HG02884 (cell line): ENCODE measurements at regions not wholly inside any gene's neighbourhood (a gene's known extent, or its start where the extent isn't known, plus 50 kb on each side); places are given as distances from the start of the nearest gene placed in this dataset.

Experiments used
- ATAC-seq: cut with Tn5 transposase; IDR thresholded peaks from one replicate; pipeline ENCODE4 v1.9.1; 2021; ENCODE audit warnings: mild to moderate bottlenecking, moderate library complexity; ENCODE audit not compliant: unreplicated experiment

- no peak for ATAC-seq
Measured at GRCh38 chr5:96049398-96050272, 88.0 kb upstream of the ELL2 start.

GRCh38 chr5:96048763-96049162 is 87.1 kb upstream of the ELL2 start:
- ATAC-seq: no peak

- no peak for ATAC-seq
Measured at GRCh38 chr5:96045888-96046287, 84.2 kb upstream of the ELL2 start.

DNA sequence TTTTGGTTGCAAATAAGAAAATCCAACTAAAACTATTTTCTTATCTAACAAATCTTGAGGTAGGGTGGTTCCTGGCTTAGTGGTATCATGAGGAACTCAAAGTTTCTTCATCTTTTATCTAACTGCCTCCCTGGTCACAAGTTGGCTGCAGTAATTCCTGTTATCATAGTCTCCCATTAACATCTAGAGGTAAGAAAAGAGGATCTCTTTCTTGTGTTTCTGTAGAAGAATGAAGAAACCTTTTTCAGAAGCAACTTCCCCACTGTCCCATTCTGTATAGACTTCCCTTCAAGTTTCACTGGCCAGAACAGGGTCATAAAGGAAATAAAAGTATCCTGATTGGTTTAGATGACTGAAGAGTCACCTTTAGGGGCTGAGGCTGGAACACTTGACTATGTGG is 81.8 kb upstream of the ELL2 start:
- no peak for ATAC-seq

DNA sequence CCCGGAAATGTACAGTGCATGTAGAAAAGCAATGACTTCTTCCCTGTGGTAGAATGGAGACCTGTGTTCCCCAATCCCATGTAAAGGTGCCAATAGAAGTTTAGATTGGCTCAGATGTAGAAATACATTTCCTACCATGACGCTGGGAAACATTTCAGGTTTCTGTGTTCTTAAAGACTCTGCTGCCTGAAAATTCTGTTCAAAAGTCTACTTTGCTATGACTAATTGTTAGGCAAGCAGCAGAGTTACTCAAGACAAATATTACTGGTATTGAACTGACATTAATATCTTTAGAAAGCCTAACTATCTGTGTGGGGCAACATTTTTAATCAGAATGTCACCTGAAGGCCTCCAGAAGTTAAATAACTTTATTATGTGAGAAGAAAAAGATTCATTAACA is 75.5 kb upstream of the ELL2 start:
- no peak for ATAC-seq

DNA sequence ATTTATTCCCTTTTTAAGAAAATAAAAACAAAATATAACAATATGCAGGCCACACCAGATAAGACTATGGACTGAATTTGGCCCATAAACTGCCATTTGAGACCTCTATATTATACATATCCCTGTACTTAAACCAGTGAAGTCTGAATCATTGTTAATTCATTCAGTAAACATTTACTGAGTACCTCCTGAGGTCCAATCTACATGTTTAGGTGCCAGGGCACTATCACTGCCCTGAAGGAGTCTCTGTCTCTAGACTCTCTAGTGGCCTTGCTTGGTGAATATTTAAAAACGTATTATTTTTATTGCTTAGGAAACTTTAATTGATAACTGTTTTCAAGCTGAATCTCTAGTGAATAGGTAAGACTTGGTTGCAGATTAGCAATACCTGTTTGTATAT is 74.7 kb upstream of the ELL2 start:
- ATAC-seq: no peak

DNA sequence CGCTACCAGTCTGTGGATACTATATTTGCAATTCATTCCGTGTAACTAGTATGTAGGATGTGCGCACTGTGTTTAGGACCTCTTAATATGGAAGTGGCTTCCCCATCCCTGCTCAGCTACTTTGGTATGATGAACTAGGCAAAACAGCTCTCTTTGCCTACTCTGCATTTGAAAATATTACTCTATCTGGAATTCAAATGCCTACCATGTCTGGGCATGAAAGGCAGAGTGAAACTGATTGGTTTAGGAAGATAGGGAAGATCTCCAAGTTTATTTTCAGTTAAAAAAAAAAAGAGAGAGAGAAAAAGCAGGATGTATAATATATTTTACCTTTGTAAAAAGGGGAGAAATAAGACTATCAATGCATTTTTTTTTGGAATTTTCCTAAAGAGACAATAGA is 74.1 kb upstream of the ELL2 start:
- ATAC-seq: no peak

GRCh38 chr5:96033116-96033515 is 71.5 kb upstream of the ELL2 start:
- no peak for ATAC-seq

- no peak for ATAC-seq
Measured at GRCh38 chr5:96031811-96032261, 70.2 kb upstream of the ELL2 start.

- no peak for ATAC-seq
Measured at GRCh38 chr5:96031180-96031579, 69.5 kb upstream of the ELL2 start.

DNA sequence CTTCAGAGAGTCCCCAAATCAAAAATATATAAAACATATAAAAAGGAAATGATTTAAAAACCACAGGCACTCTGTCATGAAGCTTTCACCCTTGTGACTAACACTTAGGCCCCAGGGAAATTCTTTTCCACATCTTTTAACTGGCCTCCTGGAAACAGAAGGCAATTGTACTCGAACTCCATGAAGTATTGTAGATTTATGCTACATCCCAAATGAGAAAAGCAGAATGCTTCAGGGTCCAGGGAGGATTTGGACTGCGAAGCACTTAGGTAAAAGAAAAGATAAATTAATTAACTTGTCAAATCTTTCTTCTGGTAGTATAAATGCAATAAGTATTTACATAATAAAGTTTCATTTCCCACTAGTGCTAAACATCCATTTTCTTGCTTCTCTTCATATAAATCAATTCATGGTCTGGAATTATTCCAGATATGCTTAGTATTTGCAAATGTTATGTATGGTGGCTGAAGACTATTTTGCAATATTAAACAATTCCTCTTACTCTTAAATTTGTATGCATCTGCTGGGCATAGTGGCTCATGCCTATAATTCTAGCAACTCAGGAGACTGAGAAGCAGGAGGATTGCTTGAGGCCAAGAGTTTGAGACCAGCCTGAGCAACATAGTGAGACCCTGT is 64.9 kb upstream of the ELL2 start:
- ATAC-seq: no peak

DNA sequence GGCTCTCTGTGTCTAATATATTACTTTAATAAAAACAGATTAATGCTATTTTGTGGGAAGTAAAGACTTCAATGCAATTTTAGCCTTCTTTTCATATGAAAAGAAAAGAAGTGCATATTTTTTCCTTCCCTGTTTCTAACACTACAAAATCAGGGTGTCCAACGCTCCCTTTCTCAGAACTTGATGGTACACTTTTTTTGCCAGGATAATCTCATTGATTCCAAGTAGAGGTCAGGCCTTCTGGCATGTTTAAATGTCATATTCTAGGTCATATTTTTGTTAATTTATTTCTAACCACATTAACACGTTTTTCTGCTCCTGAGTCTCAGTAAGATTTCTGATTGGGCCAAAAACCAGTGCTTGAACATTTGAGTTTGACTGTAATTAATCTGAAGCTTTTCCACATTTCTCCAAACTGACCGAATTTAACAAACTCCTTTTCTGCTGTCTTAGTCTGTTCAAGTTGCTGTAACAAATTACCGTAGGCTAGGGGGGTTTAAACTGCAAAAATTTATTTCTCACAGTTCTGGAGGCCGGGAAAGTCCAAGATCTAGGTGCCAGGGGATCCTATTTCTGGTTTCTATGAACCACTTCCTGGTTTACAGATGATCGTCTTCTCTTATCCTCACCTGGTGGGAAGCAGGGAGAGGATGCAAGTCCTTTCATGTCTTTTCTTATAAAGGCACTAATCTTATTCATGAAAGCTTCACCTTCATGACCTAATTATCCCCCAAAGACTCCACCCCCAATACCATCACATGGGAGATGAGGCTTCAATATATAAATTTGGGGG is 63.2 kb upstream of the ELL2 start:
- no peak for ATAC-seq

- no peak for ATAC-seq
Measured at GRCh38 chr5:96023518-96023917, 61.9 kb upstream of the ELL2 start.

DNA sequence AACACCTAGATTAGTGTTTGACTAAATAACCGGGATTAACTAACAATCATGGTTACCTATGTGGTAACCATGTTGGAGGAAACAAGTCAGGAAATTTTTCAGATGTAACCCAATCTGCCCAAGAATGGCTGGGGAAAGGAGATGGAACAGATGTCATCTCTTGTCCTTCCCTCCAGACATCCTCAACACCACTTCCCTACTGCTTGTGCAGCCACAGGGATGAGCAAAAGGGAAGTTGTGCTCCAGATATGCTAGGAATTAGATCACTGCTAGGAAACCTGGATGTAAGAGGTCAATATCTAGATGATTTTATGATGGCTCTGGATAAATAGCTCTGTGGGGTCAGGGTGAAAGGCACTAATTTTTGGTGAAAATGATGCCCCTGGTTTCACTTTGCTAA is 61.3 kb upstream of the ELL2 start:
- no peak for ATAC-seq

DNA sequence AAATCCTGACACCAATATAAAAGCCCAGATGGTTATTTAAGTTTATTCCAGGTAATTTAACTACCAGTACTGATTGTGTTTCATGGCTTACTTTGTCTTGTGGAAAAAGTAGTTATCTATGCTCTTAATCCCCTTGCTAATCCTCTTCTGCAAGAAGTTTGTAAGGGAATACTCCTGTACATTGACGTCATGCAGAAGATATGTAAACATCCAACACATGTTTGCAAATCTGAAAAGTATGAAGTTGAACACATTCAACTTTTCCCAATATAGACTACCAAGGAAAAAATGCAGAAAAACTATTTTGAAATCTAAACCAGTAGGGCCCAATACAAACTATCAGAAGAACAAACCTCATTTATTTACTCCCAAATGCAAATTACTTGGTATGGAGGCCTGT is 56.3 kb upstream of the ELL2 start:
- ATAC-seq: no peak

DNA sequence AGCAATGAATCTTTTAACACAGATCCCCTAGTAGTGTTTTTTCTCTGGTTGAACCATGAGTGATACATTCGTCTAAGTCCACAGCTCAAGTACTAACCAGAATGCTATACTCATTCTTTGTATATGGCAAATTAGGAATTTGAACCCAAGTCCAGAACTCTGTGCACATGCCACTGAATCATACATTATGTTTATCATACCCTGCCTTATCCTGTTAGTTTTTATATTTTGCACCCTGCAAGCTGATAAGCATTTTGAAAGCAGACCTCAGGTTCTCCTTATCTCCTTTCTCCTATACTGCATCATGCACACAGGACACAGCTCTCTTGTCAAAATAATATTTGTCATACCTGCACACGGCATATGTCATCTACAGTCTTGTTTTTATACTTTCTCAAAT is 54.6 kb upstream of the ELL2 start:
- ATAC-seq: no peak

DNA sequence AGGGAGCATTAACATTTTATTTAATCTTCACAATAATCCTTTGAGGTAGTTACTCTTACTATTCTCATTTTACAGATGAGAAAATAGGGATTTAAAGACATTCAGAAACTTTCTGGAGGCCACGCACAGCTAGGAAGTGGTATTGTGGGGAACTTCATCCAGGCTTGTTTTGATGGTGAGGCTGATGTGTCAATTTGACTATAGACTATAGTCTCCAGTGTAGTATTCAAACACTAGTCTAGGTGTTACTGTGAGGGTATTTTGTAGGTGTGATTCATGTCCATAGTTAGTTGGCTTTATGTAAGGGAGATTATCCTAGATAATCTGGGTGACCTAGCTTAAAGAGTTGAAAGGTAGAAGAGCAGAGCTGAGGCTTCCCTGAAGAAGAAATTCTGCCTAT is 54.1 kb upstream of the ELL2 start:
- no peak for ATAC-seq

- no peak for ATAC-seq
Measured at GRCh38 chr5:96014395-96014794, 52.7 kb upstream of the ELL2 start.

GRCh38 chr5:96013254-96013653 is 51.6 kb upstream of the ELL2 start:
- ATAC-seq: no peak

- ATAC-seq: no peak
Measured at GRCh38 chr5:96012399-96012798, 50.7 kb upstream of the ELL2 start.
